Subcutaneous abdominal adipose tissue (tissue), 5 donors: ENCODE measurements at regions not wholly inside any gene's neighbourhood (a gene's known extent, or its start where the extent isn't known, plus 50 kb on each side); places are given as distances from the start of the nearest gene placed in this dataset.

Source experiments
- H3K27ac ChIP-seq: one replicate; pipeline ENCODE4 v1.7.0; 2013; ENCODE audit warnings: low read depth, mild to moderate bottlenecking, inconsistent platforms, low read length, moderate library complexity
- H3K27me3 ChIP-seq, 5 donors: one replicate each; pipeline ENCODE4 v1.7.0; 2013; ENCODE audit warnings: low read length in 5 of 5, inconsistent platforms in 1 of 5; ENCODE audit not compliant: control insufficient read depth in 5 of 5, insufficient read depth in 4 of 5
- H3K36me3 ChIP-seq, 5 donors: one replicate each; pipeline ENCODE4 v1.7.0; 2013; ENCODE audit warnings: low read length in 5 of 5; ENCODE audit not compliant: control insufficient read depth in 5 of 5, insufficient read depth in 5 of 5
- H3K4me1 ChIP-seq, 5 donors: one replicate each; pipeline ENCODE4 v1.7.0; 2013; ENCODE audit warnings: low read length in 5 of 5, mild to moderate bottlenecking in 3 of 5, moderate library complexity in 1 of 5; ENCODE audit not compliant: control insufficient read depth in 5 of 5, insufficient read depth in 5 of 5
- H3K4me3 ChIP-seq, 5 donors: one replicate each; pipeline ENCODE4 v1.7.0; 2013; ENCODE audit warnings: low read length in 5 of 5, low read depth in 1 of 5
- H3K9ac ChIP-seq, 5 donors: one replicate each; pipeline ENCODE4 v1.7.0; 2013; ENCODE audit warnings: low read length in 5 of 5, mild to moderate bottlenecking in 4 of 5, moderate library complexity in 3 of 5
- H3K9me3 ChIP-seq, 5 donors: one replicate each; pipeline ENCODE4 v1.7.0; 2013; ENCODE audit warnings: low read length in 5 of 5; ENCODE audit not compliant: control insufficient read depth in 5 of 5
- donor health status: healthy.
- donor health status: healthy.
- donor health status: healthy.
- donor health status: healthy.
- donor health status: healthy.

DNA sequence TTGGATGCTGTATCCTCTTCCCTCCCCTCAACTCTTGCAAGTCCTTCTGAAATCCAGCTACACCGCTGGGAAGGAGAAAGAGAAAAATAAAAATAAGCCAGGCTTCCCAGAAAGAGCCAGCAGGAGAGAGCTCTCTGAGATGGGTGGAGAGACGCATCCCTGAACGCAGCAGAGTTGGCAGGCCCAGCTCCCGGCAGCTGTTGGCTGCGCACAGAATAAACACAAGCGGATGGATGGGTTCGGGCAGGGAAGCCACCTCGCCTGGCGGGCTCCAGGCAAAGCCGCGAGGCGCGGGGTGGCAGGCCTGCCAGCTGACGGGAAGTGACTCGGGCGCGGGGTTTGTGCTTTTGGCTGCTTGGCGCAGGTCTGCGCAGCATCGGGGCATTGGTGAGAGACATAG, 537.7 kb downstream of the MIAT start:
- H3K9me3 ChIP-seq: peaks cover 0 to 10% (median 0%) of the 10 kb centered on the region in 5 donors
- H3K4me3 ChIP-seq: no peak overlapping the region
- H3K4me1 ChIP-seq: peaks cover 3 to 15% (median 13%) of the 10 kb centered on the region in 5 donors
- H3K9ac ChIP-seq: no peak overlapping the region
- H3K27me3 ChIP-seq: no peaks in the 10 kb centered on the region
- no peaks in the 10 kb centered on the region for H3K36me3 ChIP-seq
- H3K27ac ChIP-seq: no peak overlapping the region

DNA sequence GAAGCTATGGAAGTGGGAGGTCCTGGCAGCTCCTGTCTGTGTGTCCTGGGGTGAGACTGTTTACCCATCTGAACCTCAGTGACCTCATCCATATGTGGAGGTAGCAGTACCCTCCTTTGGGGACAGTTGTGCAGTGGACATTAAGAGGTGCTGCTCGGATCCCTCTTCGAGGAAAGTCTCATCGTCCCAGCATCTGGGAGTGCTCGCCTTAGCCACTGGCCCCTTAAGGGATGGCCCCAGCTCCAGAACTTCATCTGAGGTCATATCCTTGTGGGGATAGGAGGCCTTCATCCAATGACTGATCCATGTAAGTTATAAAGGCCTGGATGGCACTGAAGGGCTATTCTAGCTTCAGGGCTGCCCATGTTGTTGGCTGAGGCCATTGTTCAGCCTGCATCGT, 538.1 kb downstream of the MIAT start:
- peaks cover 3 to 15% (median 13%) of the 10 kb centered on the region in 5 donors for H3K4me1 ChIP-seq
- no peak overlapping the region for H3K27ac ChIP-seq
- no peaks in the 10 kb centered on the region for H3K36me3 ChIP-seq
- H3K9ac ChIP-seq: no peak overlapping the region
- peaks cover 0 to 10% (median 0%) of the 10 kb centered on the region in 5 donors for H3K9me3 ChIP-seq
- H3K27me3 ChIP-seq: no peaks in the 10 kb centered on the region
- H3K4me3 ChIP-seq: no peak overlapping the region

DNA sequence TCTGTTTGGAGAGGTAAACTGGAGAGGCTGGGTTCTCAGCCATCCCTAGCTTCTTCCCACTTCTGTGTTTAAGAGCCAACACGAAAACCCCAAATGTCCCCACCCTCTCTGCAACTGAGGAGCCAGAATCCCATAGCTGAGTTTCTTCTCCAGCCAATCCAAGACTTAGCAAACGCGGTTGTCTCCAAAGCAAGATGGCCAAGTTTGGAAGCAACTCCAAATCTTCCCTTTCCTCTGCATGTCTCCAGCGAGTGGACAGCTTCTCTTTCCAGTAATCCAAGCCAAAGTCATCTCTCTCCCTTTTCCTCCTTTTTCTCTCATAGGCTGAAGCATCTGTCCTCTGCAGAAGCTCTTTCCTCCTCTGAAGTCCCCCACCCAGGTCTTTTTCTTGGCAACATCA, 539.2 kb downstream of the MIAT start:
- no peaks in the 10 kb centered on the region for H3K27me3 ChIP-seq

DNA sequence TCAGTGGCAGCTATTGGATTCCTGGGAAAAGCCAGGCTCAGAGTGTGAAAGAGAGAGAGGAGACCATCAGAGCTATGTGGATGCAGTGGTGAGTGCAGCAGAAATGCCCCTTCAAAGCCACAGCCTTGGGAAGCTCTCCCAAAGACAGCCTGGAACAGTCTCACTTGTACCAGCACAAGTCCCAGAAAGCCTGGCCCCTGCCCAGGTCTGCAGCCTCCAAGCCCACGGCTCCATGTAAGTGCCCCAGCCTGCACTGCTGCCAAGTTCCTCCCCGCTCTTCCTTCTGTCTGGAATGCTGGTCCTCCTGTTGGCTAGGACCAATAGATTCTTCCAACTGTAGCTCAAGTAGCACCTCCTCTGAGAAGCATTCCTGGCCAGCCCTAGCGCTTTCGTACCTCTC, 539.7 kb downstream of the MIAT start:
- Histone ChIP-seq H3K9ac (no peak overlapping the region), H3K4me1 (peaks cover 2 to 15% (median 12%) of the 10 kb centered on the region in 5 donors), H3K4me3 (no peak overlapping the region), H3K36me3 (no peaks in the 10 kb centered on the region), H3K9me3 (no peaks in the 10 kb centered on the region), H3K27ac (no peak overlapping the region), H3K27me3 (no peaks in the 10 kb centered on the region)

More for the DNA sequence above, 539.2 kb downstream of the MIAT start:
- Histone ChIP-seq H3K4me3 (no peak overlapping the region), H3K27ac (no peak overlapping the region), H3K4me1 (peaks cover 3 to 15% (median 12%) of the 10 kb centered on the region in 5 donors), H3K9ac (no peak overlapping the region), H3K36me3 (no peaks in the 10 kb centered on the region), H3K9me3 (peaks cover 0 to 1% (median 0%) of the 10 kb centered on the region in 5 donors)

DNA sequence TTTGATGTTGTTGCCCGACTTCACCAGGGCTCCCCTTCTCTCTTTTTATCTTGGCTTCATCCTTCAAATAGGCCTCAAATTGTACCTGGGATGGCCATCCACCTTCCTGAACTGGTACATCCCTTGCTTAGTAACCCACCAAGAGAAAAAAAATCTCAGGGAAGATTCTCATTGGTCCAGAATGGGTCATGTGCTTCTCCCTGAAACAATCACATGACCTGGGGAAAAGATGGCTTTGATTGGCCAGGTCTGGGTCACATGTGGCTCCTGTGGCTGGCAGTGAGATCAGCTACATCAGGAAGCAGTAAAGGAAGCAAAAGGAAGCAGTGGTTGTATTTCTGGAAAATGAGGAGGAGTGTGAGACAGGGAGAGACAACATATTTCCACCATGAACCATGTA, 540.2 kb downstream of the MIAT start:
- Histone ChIP-seq H3K36me3 (no peaks in the 10 kb centered on the region), H3K4me3 (no peak overlapping the region), H3K4me1 (peaks cover 0 to 14% (median 10%) of the 10 kb centered on the region in 5 donors), H3K9ac (no peak overlapping the region), H3K27ac (no peak overlapping the region), H3K9me3 (no peaks in the 10 kb centered on the region), H3K27me3 (no peaks in the 10 kb centered on the region)

DNA sequence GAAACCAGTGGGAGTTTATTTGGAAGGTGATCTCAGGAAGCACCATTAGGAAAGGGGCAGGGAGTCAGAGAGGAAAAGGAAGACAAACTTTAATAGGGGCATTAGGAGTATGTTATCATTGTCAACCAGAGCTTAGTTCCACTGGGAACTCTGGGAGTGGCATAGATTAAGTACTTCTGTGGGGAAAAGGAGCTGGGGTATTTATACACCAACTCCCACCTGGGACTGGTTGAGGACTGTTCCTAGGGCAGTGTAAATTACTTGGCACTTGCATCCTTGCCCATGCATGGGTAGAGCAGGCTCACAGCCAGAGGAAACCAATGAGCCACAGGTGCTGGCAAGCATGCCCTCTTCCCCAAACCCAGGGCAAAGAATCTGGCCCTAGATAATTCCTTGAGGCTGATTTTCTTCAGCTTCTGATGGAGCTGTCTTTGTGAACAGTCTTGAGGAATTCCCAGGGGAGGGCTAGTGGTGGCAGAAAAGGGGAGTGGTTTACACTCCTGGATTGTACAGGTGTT, 541.2 kb downstream of the MIAT start:
- Histone ChIP-seq H3K4me1 (peaks cover 0 to 19% (median 15%) of the 10 kb centered on the region in 5 donors), H3K36me3 (no peaks in the 10 kb centered on the region), H3K27ac (no peak overlapping the region), H3K9ac (no peak overlapping the region), H3K27me3 (no peaks in the 10 kb centered on the region), H3K4me3 (no peak overlapping the region), H3K9me3 (no peaks in the 10 kb centered on the region)

DNA sequence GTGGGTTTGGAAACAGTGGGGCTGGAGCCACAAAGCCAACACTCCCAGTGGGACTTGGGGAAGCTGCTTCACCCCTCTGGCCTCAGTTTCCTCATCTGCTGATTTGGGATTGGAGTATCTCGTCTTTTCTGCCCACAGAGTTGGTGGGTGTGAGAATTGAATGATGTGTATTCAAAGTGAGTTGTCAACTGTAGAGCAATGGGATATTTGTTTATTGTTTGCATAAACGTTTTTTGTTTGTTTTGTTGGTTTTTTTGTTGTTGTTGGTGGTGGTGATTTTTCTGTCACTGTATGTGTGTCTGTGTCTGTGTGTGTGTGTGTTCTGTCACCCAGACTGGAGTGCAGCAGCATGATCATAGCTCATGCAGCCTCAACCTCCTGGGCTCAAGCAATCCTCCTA, 542.0 kb downstream of the MIAT start:
- Histone ChIP-seq H3K4me3 (no peak overlapping the region), H3K4me1 (peaks cover 0 to 19% (median 15%) of the 10 kb centered on the region in 5 donors), H3K27me3 (no peaks in the 10 kb centered on the region), H3K36me3 (no peaks in the 10 kb centered on the region), H3K9ac (no peak overlapping the region), H3K27ac (no peak overlapping the region), H3K9me3 (no peaks in the 10 kb centered on the region)

DNA sequence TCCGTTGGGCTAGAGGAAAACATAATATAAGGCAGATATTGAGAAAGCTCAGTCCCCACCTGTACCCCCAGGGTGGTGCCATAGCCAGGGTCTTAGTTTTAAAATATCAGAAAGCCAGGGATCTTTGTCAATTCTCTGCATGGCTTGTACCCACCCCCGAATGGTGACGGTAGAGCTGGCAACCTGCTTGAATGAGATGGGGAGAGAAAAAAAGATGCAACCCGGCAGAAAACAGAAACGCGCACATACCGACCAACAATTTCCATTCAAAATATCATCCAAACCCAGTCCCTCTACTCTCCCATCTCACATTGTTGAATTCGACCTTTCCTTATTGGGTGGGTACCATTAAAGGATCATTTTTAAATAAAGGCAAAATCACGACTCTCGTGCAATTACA, 543.9 kb downstream of the MIAT start:
- Histone ChIP-seq H3K27ac (no peak overlapping the region), H3K36me3 (no peaks in the 10 kb centered on the region), H3K9ac (no peak overlapping the region), H3K27me3 (no peaks in the 10 kb centered on the region), H3K9me3 (no peaks in the 10 kb centered on the region), H3K4me1 (peaks cover 0 to 19% (median 15%) of the 10 kb centered on the region in 5 donors), H3K4me3 (no peak overlapping the region)

DNA sequence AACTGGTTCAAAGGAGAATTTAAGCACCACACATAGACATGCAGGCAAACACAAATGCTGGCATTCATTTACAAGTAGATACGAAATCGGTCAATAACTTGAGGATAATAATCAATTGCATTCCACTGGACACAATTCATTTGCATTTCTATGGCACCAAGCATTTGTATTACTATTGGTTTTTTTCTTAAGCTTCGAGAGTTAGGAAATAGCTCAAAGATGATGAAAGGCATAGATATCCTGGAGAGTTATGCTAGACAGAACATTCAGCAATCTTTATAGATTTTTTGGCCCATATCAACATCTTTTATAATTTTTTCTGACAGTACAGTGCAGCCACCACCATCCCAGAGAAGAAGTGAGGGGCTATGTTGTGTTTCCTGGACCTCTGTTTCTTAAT, 544.4 kb downstream of the MIAT start:
- Histone ChIP-seq H3K36me3 (no peaks in the 10 kb centered on the region), H3K9me3 (no peaks in the 10 kb centered on the region), H3K4me3 (no peak overlapping the region), H3K9ac (no peak overlapping the region), H3K27me3 (no peaks in the 10 kb centered on the region), H3K27ac (no peak overlapping the region), H3K4me1 (peaks cover 0 to 19% (median 15%) of the 10 kb centered on the region in 5 donors)

DNA sequence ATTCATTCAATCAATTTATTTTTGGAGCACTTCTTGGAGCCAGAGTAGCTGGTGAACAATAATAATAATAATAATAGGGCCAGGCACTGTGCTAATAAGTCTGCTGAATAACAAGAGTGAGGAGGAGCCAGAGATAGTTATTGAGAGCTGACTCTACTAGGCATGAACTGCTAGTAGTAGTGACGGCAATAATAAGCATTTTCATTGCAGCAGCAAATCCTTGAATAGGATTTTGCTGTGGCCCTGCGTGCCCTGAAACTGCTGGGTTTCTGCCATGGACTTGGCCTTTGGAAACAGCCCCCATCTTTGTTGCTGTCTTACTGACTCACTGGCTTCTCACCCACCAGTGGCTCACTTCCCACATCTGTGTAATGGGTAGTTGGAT, 545.9 kb downstream of the MIAT start:
- Histone ChIP-seq H3K27me3 (no peaks in the 10 kb centered on the region), H3K9ac (no peak overlapping the region), H3K4me3 (no peak overlapping the region), H3K9me3 (no peaks in the 10 kb centered on the region), H3K36me3 (no peaks in the 10 kb centered on the region), H3K4me1 (peaks cover 4 to 27% (median 19%) of the 10 kb centered on the region in 5 donors), H3K27ac (peak overlapping the region; percentile 24)

DNA sequence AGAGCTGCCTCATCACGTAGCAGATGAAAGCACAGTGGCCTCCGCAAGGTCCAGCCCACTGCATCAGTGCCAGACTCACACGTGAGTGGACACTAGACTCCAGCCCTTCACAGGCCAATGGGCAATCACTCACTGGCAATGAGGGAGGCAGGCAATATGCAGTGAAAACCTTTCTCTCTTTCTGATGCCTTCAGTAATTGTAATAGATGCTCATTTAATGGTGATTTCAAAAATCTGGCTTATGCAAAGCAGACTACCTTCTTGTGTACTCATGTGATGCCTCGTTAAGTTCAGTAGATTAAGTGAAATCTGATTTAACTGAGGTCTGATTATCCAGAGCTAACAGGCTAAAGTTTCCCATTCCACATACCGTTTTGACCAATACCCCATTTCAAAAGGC, 546.9 kb downstream of the MIAT start:
- Histone ChIP-seq H3K4me1 (peaks cover 4 to 28% (median 19%) of the 10 kb centered on the region in 5 donors), H3K27ac (no peak overlapping the region), H3K9me3 (no peaks in the 10 kb centered on the region), H3K4me3 (no peak overlapping the region), H3K27me3 (no peaks in the 10 kb centered on the region), H3K36me3 (no peaks in the 10 kb centered on the region), H3K9ac (no peak overlapping the region)
